PFSK-1 (cell line): ENCODE measurements at regions not wholly inside any gene's neighbourhood (a gene's known extent, or its start where the extent isn't known, plus 50 kb on each side); places are given as distances from the start of the nearest gene placed in this dataset.
A peak's percentile ranks its signal among the peaks of the same experiment; 100 is the strongest.

Experiments
- FOXP2 ChIP-seq: optimal IDR thresholded peaks from 2 replicates; pipeline ENCODE3; 2011; ENCODE audit warnings: borderline replicate concordance, control low read depth, inconsistent platforms; ENCODE audit not compliant: insufficient read depth; ENCODE audit errors: extremely low read length, extremely low read depth
- POLR2AphosphoS5 ChIP-seq: IDR thresholded peaks from 2 replicates; pipeline ENCODE4 v1.6.1; 2012; ENCODE audit warnings: low read depth, mild to moderate bottlenecking, control low read depth, low read length, moderate library complexity
- SIN3A ChIP-seq: IDR thresholded peaks from 2 replicates; pipeline ENCODE4 v1.6.1; 2012; ENCODE audit warnings: mild to moderate bottlenecking, low read length, moderate library complexity, borderline replicate concordance; ENCODE audit not compliant: insufficient read depth
- TAF1 ChIP-seq: IDR thresholded peaks from 2 replicates; pipeline ENCODE4 v1.6.1; 2012; ENCODE audit warnings: low read length, control low read depth, borderline replicate concordance; ENCODE audit not compliant: insufficient read depth
- TF ChIP-seq, protein P1 (sequence below), 2 experiments: IDR thresholded peaks; 2 replicates each; pipeline versions ENCODE4 v1.6.1 to v1.8.0; 2011 to 2012; ENCODE audit warnings: low read depth in 2 of 2, low read length in 2 of 2, control low read depth in 1 of 2, inconsistent platforms in 1 of 2, mild to moderate bottlenecking in 1 of 2, moderate library complexity in 1 of 2; ENCODE audit not compliant: insufficient read depth in 1 of 2

GRCh38 chr12:65595016-65595560 is 229.2 kb upstream of the HMGA2 start:
- TF ChIP-seq POLR2AphosphoS5 (no peak), TAF1 (no peak), FOXP2 (no peak), SIN3A (no peak)
- TF ChIP-seq, protein P1, sequence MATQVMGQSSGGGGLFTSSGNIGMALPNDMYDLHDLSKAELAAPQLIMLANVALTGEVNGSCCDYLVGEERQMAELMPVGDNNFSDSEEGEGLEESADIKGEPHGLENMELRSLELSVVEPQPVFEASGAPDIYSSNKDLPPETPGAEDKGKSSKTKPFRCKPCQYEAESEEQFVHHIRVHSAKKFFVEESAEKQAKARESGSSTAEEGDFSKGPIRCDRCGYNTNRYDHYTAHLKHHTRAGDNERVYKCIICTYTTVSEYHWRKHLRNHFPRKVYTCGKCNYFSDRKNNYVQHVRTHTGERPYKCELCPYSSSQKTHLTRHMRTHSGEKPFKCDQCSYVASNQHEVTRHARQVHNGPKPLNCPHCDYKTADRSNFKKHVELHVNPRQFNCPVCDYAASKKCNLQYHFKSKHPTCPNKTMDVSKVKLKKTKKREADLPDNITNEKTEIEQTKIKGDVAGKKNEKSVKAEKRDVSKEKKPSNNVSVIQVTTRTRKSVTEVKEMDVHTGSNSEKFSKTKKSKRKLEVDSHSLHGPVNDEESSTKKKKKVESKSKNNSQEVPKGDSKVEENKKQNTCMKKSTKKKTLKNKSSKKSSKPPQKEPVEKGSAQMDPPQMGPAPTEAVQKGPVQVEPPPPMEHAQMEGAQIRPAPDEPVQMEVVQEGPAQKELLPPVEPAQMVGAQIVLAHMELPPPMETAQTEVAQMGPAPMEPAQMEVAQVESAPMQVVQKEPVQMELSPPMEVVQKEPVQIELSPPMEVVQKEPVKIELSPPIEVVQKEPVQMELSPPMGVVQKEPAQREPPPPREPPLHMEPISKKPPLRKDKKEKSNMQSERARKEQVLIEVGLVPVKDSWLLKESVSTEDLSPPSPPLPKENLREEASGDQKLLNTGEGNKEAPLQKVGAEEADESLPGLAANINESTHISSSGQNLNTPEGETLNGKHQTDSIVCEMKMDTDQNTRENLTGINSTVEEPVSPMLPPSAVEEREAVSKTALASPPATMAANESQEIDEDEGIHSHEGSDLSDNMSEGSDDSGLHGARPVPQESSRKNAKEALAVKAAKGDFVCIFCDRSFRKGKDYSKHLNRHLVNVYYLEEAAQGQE (IDR thresholded peaks at IDR 0.05; ENCODE audit: insufficient read depth in 1 of 2, low read depth in 2 of 2, low read length in 2 of 2) = no peak

DNA sequence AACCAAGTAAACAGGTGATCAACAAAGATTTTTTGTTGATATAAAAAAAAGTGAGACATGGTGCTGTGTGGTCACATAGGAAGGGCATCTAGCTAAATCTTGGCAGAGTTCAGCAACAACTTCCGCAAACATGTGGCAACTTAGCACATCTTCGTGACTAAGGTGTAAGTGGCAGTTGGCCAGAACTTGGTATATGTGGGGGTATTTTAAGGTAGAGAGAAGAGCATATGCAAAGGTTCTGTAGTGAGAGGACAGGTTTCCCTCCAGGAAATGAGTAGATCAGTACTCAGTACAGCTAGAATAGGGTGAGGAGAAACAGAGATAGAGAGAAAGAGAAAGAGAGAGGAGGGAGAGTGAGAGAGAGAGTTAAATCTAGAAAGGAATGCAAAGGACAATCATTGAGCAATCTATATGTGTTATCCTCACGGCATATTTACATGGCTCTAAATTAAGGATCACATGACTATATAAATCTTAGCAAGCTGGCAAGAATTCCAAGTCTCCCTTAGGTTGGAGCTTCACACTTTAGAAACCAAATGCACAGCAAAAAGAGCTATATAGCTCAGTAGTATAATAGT is 227.7 kb upstream of the HMGA2 start:
- TF ChIP-seq SIN3A (no peak), TAF1 (no peak), POLR2AphosphoS5 (no peak), FOXP2 (no peak)
- TF ChIP-seq, protein P1 (IDR thresholded peaks at IDR 0.05; ENCODE audit: insufficient read depth in 1 of 2, low read depth in 2 of 2, low read length in 2 of 2) = no peak

- TF ChIP-seq, protein P1 (IDR thresholded peaks at IDR 0.05; ENCODE audit: insufficient read depth in 1 of 2, low read depth in 2 of 2, low read length in 2 of 2) = peak in 1 of 2 experiments; percentile 58; a peak in 1 of 4 replicates
- no peak for TF ChIP-seq SIN3A
- TF ChIP-seq TAF1 = 0 out of 2 replicates have a peak, but pooled peaks have one; percentile 22
- no peak for TF ChIP-seq FOXP2
Observed at GRCh38 chr12:65597527-65597926, 226.8 kb upstream of the HMGA2 start.

- TF ChIP-seq TAF1 = no peak
- TF ChIP-seq, protein P1 (IDR thresholded peaks at IDR 0.05; ENCODE audit: insufficient read depth in 1 of 2, low read depth in 2 of 2, low read length in 2 of 2) = no peak
- no peak for TF ChIP-seq FOXP2
- TF ChIP-seq POLR2AphosphoS5 = no peak
- no peak for TF ChIP-seq SIN3A
Observed at GRCh38 chr12:65598688-65599087, 225.6 kb upstream of the HMGA2 start.

- TF ChIP-seq TAF1 = no peak
- no peak for TF ChIP-seq POLR2AphosphoS5
- no peak for TF ChIP-seq SIN3A
- TF ChIP-seq, protein P1 (IDR thresholded peaks at IDR 0.05; ENCODE audit: insufficient read depth in 1 of 2, low read depth in 2 of 2, low read length in 2 of 2) = no peak
- no peak for TF ChIP-seq FOXP2
Observed at GRCh38 chr12:65602253-65602609, 222.1 kb upstream of the HMGA2 start.
